HG03097 (cell line): ENCODE measurements at regions not wholly inside any gene's neighbourhood (a gene's known extent, or its start where the extent isn't known, plus 50 kb on each side); places are given as distances from the start of the nearest gene placed in this dataset.
"Not testable (repeated sequence)": the region's sequence is repeated elsewhere in the genome, so short reads cannot be mapped to it uniquely, and the experiment has no call there.

Experiments used
- ATAC-seq: cut with Tn5 transposase; IDR thresholded peaks from one replicate; pipeline ENCODE4 v1.9.1; 2021; ENCODE audit not compliant: unreplicated experiment, low FRiP score

- ATAC-seq, result no peak
Observed at GRCh38 chr15:93771196-93772030, 459.9 kb upstream of the MCTP2 start.

GRCh38 chr15:93770788-93771187, 460.6 kb upstream of the MCTP2 start:
- ATAC-seq, result no peak

- ATAC-seq, result no peak
Observed at GRCh38 chr15:93762036-93762435, 469.3 kb upstream of the MCTP2 start.

GRCh38 chr15:93759629-93760028, 471.7 kb upstream of the MCTP2 start:
- ATAC-seq, result no peak

GRCh38 chr15:93758824-93759223, 472.5 kb upstream of the MCTP2 start:
- ATAC-seq, result no peak

GRCh38 chr15:93748710-93749109, 482.7 kb upstream of the MCTP2 start:
- no peak for ATAC-seq

- not testable (repeated sequence) for ATAC-seq
Observed at GRCh38 chr15:93734976-93735375, 496.4 kb upstream of the MCTP2 start.

- ATAC-seq, result no peak
Observed at GRCh38 chr15:93730724-93731123, 500.6 kb upstream of the MCTP2 start.

- no peak for ATAC-seq
Observed at GRCh38 chr15:93722165-93722564, 509.2 kb upstream of the MCTP2 start.

- ATAC-seq, result no peak
Observed at GRCh38 chr15:93720607-93721006, 510.8 kb upstream of the MCTP2 start.

GRCh38 chr15:93719921-93720351, 511.4 kb upstream of the MCTP2 start:
- no peak for ATAC-seq

GRCh38 chr15:93716615-93717231, 514.6 kb upstream of the MCTP2 start:
- ATAC-seq, result no peak

GRCh38 chr15:93709708-93710107, 521.7 kb upstream of the MCTP2 start:
- ATAC-seq, result no peak

- ATAC-seq, result no peak
Observed at GRCh38 chr15:93708724-93709445, 522.5 kb upstream of the MCTP2 start.

- ATAC-seq, result no peak
Observed at GRCh38 chr15:93707751-93708150, 523.6 kb upstream of the MCTP2 start.

GRCh38 chr15:93706495-93707292, 524.7 kb upstream of the MCTP2 start:
- no peak for ATAC-seq

- no peak for ATAC-seq
Observed at GRCh38 chr15:93705753-93706455, 525.5 kb upstream of the MCTP2 start.

- no peak for ATAC-seq
Observed at GRCh38 chr15:93703092-93703739, 528.1 kb upstream of the MCTP2 start.

- ATAC-seq, result no peak
Observed at GRCh38 chr15:93700051-93700450, 531.3 kb upstream of the MCTP2 start.

- no peak for ATAC-seq
Observed at GRCh38 chr15:93694033-93694432, 537.3 kb upstream of the MCTP2 start.
